GM10266 (cell line): ENCODE measurements at regions not wholly inside any gene's neighbourhood (a gene's known extent, or its start where the extent isn't known, plus 50 kb on each side); places are given as distances from the start of the nearest gene placed in this dataset.

Experiments used
- DNase-seq: peaks from one replicate; pipeline ENCODE4 v3.0.0; 2012; ENCODE audit errors: extremely low spot score
- CTCF ChIP-seq: IDR thresholded peaks from 2 replicates; pipeline ENCODE4 v1.5.1; 2012; ENCODE audit warnings: mild to moderate bottlenecking, low read depth; ENCODE audit not compliant: control insufficient read depth, insufficient read depth; ENCODE audit errors: missing control alignments

- no peak for DNase-seq
- TF ChIP-seq CTCF = no peak
These were observed 368.6 kb downstream of the CDH26 start for GRCh38 chr20:60326821-60327220.

- no peak for TF ChIP-seq CTCF
These were observed 369.9 kb downstream of the CDH26 start for GRCh38 chr20:60327971-60328660.

DNA sequence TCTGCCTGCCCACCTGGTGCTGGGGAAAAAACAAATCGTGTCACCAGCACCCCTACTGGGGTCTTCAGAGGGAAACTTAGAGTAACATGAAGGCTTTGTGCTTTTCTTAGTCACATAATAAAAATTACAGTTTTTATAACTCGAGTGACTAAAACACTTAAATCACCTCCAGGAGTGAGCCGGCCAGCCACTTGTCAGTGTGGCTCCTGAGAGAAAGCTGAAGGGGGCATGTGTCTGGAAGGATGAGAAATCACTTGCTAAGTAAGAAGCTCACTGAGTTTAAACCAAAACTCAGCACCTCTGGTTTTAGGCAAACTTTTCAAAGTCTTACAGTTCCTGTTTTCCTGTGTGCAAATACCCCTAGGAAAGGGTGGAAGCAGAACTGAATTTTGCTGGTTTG lies 372.2 kb downstream of the CDH26 start:
- no peak for DNase-seq
- no peak for TF ChIP-seq CTCF

More at GRCh38 chr20:60327971-60328660, 369.9 kb downstream of the CDH26 start:
- DNase-seq = no peak

- TF ChIP-seq CTCF = no peak
- DNase-seq = no peak
These were observed 373.6 kb downstream of the CDH26 start for GRCh38 chr20:60331688-60332300.

GRCh38 chr20:60332523-60332922 lies 374.3 kb downstream of the CDH26 start:
- no peak for DNase-seq
- TF ChIP-seq CTCF = no peak

GRCh38 chr20:60334911-60335310 lies 376.7 kb downstream of the CDH26 start:
- no peak for DNase-seq
- no peak for TF ChIP-seq CTCF

GRCh38 chr20:60338556-60338955 lies 380.3 kb downstream of the CDH26 start:
- DNase-seq = no peak
- no peak for TF ChIP-seq CTCF
